ENCODE measurements at regions not wholly inside any gene's neighbourhood (a gene's known extent, or its start where the extent isn't known, plus 50 kb on each side); places are given as distances from the start of the nearest gene placed in this dataset.

DNA sequence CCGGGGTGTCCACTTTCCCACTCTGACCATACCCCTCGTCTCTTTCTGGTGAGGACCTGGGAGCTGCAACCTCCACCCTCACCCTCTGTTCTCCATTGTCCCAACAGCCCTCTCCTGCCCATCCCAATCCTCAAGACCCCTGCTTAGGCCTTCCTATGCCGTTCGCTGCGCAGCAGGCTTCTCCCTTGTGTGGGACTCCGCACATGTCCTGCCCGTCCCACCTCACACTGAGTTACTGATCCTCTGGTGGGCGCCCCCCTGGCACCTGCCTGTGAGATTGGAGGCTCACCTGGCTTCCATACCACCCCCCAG lies 119.5 kb upstream of the SNTG2 start:
- DNase-seq (ENCODE audit: low read depth in 3 of 3): no peak

DNA sequence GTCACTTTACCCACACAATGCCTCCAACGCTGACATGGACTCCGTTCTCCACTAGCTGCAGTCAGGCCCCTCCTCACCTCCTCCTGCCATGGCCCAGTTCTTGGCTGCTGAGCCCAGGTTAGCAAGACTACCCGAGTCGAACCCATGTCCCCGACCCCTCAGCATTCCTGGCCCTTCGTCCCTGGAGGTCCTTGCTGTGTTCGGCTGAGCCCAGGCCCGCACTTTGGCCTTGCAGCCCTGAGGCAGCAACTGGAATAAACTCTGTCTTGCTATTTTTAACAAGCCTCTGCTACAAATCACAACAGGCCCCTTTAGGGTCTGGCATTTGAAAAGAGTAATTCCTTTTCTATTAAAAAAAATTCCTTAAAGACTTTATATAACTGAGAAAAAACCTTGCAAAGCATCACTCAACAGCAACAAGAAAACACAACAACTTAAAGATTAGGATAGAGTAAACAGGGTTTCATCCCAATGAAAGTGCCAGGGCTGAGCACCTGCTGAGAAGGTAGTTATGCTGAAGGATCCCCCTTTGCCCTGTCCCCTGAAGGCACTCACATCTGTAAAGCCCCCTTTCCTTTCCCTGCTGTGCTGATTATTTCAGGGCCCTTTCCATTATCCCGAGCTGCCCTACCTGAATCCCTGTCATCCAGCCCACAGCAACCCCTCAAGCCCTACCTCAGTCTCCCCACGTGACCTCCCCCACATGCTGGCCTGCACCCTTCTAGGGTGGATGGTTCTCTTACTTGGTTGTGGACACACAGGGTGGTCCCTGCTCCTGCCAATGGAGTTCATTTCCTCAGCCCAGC lies 120.0 kb upstream of the SNTG2 start:
- DNase-seq (ENCODE audit: low read depth in 3 of 3): no peak

DNA sequence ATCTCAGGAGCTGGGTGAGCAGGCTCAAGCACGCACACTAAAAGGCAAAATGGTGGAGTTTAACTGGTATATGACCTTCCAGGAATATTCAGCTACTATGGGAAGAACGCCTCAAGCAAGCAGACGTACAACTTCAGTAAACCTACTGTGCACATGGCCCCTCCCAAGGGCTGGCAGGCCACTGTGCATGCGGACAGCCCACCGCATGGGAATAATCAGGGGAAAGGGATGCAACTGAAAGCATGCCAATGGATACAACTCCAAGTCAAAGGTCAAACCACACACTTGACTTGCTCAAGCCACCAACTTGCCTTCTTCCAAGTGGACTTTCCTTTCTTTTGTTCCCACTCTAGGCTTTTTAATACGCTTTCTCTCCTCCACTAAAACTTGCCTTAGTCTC lies 121.6 kb upstream of the SNTG2 start:
- no peak for DNase-seq (ENCODE audit: low read depth in 3 of 3)

DNA sequence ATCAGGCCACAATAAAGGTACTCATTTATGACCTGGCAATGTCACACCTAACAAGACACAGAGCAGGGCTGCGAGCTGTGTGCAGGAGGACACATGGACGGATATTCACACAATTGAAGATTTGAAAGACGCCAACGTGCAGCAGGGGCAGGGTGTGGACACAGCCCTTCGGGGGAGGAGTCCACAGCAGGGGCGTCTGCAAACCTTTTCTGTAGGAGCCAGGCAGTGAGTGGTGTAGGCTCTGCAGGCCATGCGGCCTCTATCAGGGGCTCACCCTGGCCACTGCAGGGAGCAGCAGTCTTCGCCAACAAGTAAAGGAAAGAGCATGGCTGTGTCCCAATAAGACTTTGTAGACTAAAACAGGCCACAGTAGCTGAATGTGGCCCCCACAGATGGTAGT lies 125.7 kb upstream of the SNTG2 start:
- no peak for DNase-seq (ENCODE audit: low read depth in 3 of 3)

DNA sequence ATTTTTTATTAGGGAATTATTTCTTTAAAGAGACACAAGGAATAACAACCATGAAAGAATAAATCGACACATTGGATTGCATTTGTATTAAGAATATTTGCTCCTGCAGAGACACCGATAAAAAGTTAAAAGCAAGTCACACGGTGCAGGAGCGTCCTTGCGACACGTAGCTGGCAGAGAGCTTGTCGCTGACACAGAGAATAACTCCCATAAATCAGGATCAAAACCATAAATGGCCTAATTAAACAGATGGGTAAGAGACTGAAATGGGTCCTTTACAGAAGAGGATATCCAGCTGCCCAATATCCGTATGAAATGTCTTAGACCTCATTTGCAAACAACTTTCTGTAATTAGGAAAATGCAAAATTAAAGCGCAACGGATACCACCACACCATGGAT lies 126.1 kb upstream of the SNTG2 start:
- no peak for DNase-seq (ENCODE audit: low read depth in 3 of 3)

DNA sequence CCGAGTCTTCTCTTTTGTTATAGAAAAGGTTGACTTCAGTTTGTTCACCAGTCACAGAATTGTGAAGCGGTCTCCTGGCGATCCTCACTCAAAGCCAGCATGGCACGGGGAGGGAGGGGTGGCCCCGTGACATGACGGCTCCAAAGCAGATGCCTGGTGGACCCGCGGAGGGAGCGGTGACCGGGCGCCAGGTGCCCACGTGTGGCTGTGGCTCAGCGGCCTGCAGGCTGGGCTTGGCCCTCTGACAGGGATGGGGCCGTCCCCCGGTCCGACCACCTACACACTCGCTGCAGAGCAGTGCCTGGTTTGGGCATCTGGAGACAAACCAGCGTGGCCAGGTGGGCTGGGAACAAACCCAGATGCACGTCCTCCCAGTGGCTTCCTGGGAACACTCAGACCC lies 129.1 kb upstream of the SNTG2 start:
- no peak for DNase-seq (ENCODE audit: low read depth in 3 of 3)

DNA sequence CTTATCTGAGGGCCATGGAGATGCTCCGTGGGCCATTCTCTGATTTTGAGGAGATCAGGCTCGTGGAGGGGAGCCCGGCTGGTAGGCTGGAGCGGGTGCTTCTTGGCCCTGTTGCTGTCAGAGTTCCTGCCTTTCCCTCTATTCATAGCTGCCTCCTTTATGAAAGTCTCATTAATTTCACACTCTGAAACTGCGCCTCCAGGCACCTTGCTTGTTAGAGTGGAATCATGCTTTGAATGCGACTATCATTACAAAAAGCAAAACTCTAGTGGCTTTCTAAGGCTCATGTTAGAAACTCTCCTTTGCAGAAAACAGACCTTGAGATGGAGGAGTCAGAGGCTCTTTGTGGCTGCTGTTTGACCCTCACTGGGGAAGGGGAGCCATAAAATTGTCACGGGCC lies 131.0 kb upstream of the SNTG2 start:
- DNase-seq (ENCODE audit: low read depth in 3 of 3): no peak

DNA sequence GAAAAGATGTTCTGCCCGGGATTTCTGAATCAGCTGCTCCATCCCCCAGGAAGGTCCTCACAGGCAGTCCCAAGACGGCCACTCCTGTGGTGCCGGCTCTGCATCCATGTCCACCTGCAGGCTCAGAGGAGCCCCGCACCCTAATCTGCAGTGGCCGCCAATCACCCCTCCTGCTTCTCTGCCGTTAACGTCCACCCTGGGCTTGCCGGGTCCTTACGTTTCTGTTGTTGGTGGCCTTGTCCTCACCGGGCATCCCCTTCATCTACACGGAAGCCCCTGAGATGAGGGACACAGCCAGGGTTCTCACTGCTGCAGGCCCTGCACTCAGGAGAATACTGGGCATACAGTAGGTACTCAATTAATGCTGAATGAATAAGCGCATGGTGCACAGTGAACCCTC lies 131.5 kb upstream of the SNTG2 start:
- no peak for DNase-seq (ENCODE audit: low read depth in 3 of 3)

DNA sequence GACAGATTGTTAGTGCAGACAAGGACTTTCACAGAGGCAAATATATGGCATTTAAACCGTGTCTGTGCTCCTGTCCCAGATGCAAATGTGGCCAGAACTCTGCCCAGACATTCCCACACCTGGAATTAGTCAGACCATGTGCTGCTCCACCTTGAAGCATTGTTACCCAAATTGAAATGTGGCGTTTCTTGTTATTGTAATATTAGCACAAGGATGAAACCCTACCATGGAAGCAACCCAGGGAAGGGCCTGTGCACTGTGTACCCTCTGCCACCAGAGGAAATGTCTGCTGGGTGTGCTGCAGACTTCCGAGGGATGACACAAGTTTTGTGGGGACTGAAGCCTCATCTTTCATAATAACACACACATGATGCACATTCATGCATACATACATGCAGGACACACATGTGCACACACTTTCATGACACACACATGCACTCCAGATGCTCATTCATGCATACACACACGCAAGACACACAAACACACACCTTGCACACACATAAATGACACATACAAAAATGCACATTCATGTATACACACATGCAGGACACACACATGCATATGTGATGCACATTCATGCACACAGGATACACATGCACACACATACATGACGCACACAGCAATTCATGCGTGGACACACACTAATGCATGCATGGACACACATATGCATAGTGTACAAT lies 133.2 kb upstream of the SNTG2 start:
- no peak for DNase-seq (ENCODE audit: low read depth in 3 of 3)

DNA sequence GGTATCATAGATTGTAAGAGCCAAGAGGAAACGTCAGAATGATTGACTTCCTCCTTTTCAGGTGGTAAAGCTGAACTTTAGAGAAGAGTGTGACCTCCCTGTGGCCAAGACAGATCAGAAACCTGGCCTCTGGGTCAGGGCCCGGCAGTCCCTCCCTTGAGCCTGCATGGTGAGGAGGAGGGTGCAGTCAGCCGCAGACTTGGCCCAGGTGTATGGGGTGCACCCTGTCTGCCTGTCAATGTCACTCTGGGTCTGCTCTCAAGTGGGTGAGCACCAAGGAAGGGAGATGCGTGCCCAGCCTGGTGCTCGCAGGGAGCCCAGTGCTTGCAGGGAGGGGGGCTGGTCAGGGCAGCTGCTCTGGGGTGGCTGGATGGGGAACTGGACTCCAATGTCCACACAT lies 134.4 kb upstream of the SNTG2 start:
- DNase-seq (ENCODE audit: low read depth in 3 of 3): no peak

DNA sequence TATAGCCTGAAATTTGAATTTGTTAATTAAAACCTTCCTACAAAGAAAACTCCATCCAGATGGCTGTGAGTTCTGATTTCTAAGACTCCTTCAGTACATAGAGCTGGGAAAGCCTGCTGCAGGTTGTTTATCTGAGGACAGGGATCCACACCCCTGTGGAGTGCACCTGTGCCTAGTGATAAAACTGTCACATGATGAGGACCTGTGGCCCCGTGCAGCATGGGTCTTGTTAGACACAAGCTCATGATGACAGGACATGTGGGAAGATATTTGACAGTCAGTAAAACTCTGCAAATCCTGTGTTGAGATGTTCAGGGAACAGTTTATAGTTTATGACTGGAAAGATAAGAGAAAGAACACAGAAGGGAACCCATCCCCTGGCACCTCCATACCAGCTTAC lies 133.2 kb upstream of the TMEM18 start:
- no peak for DNase-seq (ENCODE audit: low read depth in 3 of 3)

DNA sequence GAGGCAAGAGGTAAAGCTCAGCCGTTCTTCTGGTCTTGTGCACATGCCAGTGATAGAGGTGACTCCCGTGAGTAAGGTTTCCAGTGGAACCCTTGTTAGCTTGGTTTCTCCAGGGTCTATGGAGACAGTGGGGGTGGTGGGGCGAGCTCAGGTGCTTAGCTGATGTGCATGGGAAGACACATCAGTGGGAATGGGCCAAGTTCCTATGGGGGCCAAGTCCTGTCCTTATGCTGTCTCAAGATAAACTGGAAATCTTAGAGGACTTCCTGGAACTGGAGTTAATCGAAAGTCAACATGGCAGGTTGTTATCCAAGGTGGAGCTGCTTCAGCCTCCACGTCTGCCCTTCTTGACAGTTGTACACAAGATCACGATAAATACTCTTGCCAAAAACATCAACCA lies 130.1 kb upstream of the TMEM18 start:
- DNase-seq (ENCODE audit: low read depth in 3 of 3): no peak

DNA sequence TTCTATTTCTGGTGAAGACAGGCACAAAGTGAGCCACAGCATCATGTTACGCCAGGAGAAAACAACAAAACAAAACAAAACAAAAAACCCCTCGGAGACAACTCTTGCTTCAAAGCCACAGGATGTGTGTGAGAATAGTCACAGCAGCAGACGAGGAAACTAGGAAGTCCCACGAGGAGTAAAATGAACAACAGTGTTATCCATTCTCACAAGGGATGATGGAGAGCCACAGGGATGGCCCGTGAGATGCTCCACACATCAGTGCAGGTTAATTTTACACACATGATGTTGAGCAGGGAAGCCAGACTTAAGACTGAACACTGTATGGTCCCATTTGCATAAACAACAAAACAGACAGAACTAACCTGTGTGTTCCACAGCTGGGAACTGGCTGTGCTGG lies 128.5 kb upstream of the TMEM18 start:
- no peak for DNase-seq (ENCODE audit: low read depth in 3 of 3)

DNA sequence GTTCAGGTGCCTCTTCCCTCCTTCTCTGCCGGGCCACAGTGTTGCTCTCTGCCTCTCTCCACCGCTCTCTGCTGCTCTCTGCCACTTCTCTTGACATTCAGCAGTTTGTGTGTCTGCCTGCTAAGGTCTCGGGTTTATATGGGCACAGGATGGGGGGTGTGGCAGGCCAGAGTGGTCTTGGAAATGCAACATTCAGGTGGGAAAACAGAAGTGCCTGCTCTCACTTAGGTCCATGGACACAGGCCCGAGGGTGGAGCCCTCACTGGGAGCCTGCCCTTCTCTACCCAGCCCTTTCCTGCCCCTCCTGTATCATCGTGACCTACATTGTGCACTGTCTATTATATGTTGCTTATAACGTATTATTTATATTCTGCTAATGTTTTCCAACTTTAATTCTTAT lies 120.8 kb upstream of the TMEM18 start:
- DNase-seq (ENCODE audit: low read depth in 3 of 3): no peak

DNA sequence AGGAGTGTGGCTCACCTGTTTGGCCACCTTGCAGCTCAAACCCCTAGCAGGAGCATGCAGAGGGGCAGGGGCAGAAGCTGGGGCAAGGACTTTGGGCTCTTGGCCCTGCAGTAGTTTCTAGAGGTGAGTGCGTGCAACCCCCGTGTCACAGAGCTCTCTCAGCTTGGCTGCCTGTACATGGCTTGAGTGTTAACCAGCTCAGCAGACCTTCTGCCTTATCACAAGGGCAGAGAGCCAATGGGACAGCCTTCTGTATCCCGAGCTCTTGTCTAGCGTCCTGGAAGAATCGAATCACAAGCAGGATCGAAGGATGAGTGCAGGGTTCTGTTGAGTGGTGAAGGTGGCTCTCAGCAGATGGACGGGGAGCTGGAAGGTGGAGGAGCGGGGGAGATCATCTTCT lies 120.3 kb upstream of the TMEM18 start:
- no peak for DNase-seq (ENCODE audit: low read depth in 3 of 3)

DNA sequence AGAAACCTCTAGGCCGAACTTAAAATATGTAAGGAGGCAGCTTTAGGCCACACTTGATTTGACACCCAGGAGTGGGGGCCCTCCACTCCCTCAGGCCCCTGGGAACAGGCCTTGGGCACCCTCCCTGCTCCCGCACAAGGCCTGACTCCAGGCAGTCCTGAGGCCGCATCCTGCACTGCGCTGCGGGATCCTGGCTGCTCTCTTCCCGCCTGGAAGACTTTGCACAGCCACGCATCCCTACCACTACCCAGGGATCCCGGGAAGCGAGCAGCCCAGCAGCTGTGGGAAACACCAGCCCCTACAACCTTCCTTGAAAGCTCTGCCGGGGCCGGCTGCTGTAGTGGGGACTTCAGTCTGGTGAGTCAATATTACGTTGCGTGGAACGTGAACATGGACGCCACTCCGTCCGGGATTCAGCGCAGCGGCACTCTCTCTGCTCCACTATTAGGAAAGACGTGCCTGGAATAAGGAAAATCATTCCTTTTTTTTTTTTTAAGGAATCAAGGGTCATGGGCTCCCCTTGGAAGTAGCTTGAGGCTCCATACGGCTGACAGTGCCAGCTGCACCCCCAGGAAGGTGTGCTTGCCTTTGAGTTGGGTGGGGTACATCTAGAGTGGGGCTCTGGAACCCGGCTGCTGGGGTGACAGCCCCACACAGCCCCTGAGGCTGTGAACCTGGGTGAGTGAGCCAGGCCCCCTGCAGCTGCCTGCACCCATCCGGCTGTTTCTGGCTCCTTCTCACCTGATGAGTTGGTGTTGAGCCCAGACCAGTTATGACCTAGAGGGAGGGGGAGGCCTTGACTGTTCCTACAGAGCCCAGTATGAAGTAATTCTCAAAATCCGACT lies 119.2 kb upstream of the TMEM18 start:
- DNase-seq (ENCODE audit: low read depth in 3 of 3): no peak

DNA sequence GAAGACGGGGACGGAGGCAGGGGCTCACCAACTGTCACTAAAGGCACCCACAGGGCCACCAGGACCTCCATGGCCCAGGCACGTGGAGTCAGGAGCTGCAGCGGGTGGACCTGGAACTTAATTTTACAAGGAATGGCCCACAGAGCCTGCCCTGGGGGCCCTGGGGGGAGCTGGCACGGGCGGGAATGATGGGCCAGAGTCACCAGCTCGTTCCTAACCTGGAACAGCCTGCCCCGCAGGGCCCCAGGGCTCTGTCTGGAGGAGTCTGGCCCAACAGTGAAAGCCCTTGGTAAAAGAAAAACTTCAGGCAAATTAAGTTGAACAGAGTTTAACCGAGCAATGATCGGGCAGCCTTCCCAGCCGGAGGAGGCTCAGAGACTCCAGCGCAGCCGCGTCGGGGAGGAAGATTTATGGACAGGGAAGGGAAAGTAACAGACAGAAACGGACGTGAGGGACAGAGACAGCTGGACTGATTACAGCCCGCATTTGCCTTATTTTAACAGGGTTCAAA lies 118.4 kb upstream of the TMEM18 start:
- no peak for DNase-seq (ENCODE audit: low read depth in 3 of 3)

DNA sequence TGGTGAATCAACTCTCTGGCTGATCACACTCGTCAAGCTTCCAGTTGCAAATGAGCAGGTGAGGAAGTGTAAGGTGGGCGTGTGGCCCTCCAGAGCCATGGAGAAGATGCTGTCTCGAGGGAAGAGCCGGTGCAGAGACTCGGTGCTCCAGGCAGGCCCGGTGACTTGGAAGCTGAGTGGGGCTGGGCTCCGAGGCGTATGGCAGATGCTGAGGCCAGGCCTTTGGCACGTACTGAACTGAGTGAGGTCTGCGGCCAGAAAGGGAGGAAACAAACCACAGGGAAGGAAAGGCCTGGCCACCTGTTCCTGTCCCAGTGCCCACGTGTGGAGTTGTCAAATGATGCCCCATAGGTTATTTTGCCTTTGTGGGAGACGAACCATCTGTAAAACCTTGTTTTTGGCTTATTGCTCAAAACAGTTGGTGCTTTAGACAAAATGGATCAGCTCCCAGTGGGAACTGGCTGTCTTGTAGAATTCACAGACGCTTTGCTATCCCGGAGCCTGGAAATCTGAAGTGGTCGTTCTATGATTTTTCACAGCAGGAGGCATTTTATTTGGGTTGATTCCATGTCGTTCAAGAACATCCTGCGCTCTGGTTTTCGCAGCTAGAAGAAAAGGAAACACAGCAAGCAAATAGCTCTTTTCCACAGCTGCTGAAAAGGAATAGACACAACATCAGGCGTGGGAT lies 117.5 kb upstream of the TMEM18 start:
- DNase-seq (ENCODE audit: low read depth in 3 of 3): no peak

DNA sequence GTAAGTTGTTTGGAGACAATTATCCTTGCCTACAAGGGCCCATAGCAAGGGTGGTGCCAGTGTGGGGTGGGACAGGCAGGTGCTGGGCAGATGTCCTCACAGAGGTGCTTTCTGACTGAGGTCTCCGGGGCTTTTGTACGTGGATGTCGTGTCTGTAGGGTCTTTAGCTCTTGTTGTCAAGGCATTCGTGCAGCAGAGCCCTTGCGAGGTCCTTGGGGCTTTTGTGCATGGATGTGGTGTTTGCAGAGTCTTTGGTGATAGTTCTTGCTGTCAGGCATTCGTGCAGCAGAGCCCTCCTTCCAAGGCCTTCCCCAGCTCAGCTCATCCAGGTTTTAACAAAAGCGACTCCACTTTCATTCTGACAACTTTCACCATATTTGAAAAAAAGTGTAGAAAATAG lies 116.0 kb upstream of the TMEM18 start:
- no peak for DNase-seq (ENCODE audit: low read depth in 3 of 3)

DNA sequence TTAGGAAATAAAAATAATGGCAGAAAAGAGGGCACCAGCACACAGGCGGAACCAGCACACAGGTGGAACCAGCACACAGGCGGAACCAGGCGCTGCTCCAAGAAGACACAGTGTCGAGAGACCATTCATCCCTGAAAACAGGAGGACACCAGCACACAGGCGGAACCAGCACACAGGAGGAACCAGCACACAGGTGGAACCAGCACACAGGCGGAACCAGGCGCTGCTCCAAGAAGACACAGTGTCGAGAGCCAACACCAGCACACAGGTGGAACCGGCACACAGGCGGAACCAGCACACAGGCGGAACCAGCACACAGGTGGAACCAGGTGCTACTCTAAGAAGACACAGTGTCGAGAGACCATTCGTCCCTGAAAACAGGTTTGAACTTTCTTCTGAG lies 115.5 kb upstream of the TMEM18 start:
- no peak for DNase-seq (ENCODE audit: low read depth in 3 of 3)

DNA sequence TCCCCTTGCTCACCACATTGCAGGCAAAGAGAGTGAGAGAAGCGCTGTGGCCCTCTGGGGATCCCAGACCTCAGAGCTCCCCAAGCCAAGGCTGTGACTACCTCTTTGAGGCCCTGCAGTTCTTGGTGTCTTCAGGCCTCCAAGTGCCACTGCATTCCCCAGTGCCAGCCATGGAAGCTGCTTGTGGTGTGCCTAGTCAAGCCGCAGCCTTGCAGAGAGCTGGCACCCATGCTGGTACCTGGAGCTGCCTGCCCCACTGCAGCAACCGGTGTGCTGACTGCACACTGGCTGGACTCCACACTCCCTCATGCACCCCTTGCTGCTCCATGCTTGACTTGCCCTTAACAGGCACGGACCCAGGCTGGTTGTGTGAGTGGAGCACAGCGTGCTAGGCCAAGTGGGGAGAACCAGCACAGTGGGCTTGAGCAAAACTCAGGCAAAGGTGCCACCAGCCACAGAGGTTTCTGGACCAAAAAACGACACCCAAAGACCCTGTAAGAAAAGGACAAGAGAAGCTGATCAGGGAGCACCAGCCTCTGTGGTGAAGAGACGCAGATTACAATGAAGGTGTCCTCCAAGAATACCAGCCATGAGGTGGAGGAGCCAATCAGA lies 113.5 kb upstream of the TMEM18 start:
- DNase-seq (ENCODE audit: low read depth in 3 of 3): no peak

DNA sequence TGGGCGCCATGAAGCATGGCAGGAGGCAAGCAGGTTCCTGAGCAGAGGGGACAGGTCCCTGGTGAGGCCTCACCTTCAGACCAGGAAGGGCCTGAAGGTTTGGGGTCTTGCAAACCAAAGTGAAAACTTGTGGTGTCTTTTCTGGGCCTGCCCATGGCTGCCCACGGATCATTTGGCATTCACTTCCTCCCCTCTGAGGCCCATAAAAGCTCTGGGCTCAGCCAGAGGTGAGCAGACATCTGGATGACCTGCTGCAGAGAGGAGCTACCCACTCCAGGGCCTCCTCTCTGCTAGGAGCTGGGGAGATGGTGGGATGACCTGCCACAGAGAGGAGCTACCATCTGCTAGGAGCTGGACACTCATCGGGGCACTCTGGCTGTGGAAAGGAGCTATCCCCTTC lies 112.9 kb upstream of the TMEM18 start:
- no peak for DNase-seq (ENCODE audit: low read depth in 3 of 3)

Measured in stimulated activated CD4-positive, alpha-beta T cell treated with anti-CD3 and anti-CD28 coated beads, TNF-alpha, amount 100 ng/mL, for 4 hours (primary cell).